ENCODE measurements at regions not wholly inside any gene's neighbourhood (a gene's known extent, or its start where the extent isn't known, plus 50 kb on each side); places are given as distances from the start of the nearest gene placed in this dataset.

- DNase-seq (ENCODE audit: low spot score) = no peak
Measured at GRCh38 chr5:62719061-62719720, 140.6 kb downstream of the LRRC70 start.

GRCh38 chr5:62718324-62718723, 139.7 kb downstream of the LRRC70 start:
- no peak for DNase-seq (ENCODE audit: low spot score)

DNA sequence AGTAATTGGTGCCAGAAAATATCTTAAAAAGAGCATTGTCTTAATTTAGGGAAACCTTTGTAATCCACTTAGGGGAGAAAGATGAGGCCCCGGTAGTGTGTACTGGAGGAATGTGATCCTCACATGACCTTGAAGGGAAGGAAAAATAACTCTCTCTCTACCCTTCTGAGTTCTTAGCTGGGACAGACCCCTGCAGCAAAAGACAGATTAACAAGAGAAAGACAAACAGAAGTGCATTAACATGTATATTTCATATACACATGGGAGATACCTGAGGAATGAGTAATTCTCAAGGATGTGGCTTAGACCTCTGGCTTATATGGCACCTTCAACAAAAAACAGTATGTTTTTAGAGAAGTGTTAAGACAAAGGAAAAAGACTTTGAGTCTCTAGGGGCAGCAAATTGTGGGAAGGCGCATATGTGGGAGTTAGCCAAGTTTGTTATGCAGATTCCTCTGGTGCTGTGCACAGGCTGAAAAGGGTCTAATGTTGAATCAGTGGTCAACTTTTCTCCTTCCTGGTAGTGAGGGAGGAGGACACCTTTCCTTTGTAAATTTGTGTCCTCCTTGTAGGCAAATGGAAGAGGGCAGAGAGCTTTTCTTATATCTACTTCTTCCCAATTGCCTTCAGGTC, 138.8 kb downstream of the LRRC70 start:
- no peak for DNase-seq (ENCODE audit: low spot score)

GRCh38 chr5:62714296-62714695, 135.7 kb downstream of the LRRC70 start:
- no peak for DNase-seq (ENCODE audit: low spot score)

- no peak for DNase-seq (ENCODE audit: low spot score)
Measured at GRCh38 chr5:62708481-62709325, 130.1 kb downstream of the LRRC70 start.

- no peak for DNase-seq (ENCODE audit: low spot score)
Measured at GRCh38 chr5:62707563-62707962, 128.9 kb downstream of the LRRC70 start.

DNA sequence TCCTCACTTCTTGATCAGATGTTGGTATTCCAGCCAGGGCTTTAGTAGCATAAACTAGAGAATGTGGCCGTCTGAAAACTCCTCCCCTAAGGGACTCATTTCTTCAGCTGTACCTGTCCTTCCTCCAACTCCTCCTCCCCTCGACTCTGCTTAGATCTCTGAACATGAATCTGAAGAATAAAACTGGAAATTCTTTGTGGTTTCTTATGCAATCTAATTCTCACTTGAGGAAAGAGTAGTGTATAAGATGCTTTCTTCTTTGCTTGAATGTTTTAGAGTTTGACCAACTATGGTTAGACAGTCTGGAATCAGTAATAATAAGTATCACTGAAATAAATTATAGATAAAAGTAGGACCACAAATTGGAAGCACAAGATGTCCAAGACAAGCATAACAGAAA, 128.5 kb downstream of the LRRC70 start:
- no peak for DNase-seq (ENCODE audit: low spot score)

- no peak for DNase-seq (ENCODE audit: low spot score)
Measured at GRCh38 chr5:62705022-62705421, 126.4 kb downstream of the LRRC70 start.

GRCh38 chr5:62702126-62702525, 123.5 kb downstream of the LRRC70 start:
- DNase-seq (ENCODE audit: low spot score) = no peak

DNA sequence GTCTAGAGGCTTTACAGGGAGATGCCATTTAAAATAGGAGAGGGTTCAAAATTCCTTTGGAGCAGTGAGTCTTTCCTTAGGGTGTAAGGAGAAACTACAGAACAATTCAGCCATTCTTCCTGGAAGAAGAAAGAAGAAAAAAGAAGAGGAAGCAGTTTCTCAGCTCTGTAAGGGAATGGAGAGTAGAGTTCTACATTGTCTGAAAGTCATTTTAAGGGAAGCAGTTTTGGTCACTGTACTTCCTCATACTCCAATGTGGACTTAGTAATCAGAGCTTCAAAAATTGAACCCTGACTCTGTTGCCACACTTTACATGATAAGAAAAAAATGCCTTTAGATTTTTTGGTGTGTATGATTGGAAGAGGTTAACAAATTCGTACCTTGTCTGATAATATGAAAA, 122.4 kb downstream of the LRRC70 start:
- DNase-seq (ENCODE audit: low spot score) = no peak

DNA sequence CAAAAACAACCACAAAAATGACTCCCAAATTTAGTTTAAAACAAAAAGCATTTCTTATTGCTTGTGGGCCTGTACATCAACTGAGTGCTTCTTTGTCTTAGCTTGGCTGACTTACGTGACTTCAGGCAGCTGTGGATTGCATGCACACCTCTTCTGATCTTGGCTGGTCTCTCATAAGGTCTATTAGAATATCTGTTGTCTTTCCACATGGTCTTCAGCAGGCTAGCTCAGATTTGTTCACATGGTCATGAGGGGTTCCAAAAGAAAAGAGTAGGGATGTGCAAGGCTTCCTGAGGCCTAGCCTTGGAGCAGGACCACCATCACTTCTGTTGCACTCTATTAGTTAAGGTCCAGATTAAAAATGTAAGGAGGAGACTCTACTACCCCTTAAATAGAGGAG, 120.1 kb downstream of the LRRC70 start:
- DNase-seq (ENCODE audit: low spot score) = no peak

DNA sequence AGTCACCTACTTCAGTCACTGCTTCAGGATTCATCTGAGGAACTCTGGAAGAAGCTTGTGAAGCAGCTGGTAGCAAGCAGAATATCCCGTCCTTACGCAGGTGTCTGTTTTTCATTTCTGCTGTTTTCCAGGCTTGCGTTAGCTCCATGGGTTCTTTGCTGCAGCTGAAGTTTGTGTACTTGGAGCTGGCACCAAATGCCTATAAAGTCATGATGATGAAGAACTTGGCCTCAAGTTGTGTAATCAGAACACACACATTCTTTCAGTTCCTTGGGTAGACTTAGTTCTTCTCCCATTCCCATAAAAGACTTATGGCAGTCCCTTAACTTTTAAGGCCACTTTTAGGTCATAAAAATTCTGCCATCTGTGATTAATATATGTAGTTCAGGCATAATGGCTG, 116.7 kb downstream of the LRRC70 start:
- DNase-seq (ENCODE audit: low spot score) = no peak

GRCh38 chr5:62692946-62693713, 114.5 kb downstream of the LRRC70 start:
- no peak for DNase-seq (ENCODE audit: low spot score)

- no peak for DNase-seq (ENCODE audit: low spot score)
Measured at GRCh38 chr5:62691946-62692345, 113.3 kb downstream of the LRRC70 start.

DNA sequence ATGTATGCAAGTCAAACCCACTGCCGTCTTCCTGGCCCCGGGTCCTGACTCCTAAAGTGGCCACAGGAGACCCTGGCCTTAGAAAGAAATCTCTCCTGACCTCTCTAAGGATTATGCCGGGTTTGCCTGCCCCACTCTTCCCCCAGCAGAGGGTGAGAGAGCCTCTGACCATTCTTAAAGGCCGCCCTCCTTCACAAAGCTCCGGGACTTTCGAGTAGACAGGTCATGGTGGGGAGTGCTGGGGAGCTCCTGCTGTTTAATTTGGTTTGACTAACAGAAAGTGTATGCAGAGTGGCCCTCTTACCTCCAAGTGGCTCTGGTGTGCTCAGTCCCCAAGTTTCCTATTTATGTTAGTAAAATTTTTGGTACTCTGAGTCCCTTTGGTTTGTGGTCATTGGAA, 111.8 kb downstream of the LRRC70 start:
- DNase-seq (ENCODE audit: low spot score) = no peak

- DNase-seq (ENCODE audit: low spot score) = peak; percentile 5
Measured at GRCh38 chr5:62689599-62690368, 111.2 kb downstream of the LRRC70 start.

DNA sequence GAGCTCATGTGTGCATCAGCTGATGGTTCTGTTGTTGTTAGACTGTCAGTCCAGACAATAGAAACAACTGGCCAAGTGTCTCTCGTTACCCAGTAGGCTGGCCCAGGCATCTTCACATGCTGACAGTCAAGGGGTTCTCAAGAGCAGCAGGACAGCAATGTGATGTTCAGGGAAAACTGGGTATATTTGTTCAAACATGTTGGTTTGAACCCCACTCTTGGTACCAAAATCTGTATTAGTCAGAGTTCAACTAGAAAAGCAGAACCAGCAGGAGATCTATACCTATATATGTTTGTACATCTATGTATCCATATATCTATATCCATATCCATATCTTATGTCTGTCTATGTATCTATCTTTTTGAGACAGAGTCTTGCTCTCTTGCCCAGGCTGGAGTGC, 108.1 kb downstream of the LRRC70 start:
- no peak for DNase-seq (ENCODE audit: low spot score)

- DNase-seq (ENCODE audit: low spot score) = no peak
Measured at GRCh38 chr5:62685221-62685620, 106.6 kb downstream of the LRRC70 start.

DNA sequence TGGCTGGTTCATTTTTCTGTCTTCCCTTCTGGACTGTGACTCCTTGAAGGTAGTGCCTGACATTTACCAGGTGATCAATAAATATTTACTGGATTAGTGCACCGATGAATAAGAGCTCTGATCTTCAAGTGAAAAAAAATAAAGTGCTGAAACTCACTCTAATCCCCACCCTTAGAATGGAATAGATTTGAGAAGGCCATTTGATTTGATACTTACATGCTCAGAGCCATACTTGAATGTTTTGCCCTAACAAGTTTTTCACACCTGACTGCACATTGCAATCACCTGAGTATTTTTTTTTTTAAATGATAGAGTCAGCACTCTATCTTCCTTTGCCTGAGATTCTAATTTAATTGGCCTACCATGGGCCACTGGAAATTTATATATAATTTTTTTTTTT, 105.7 kb downstream of the LRRC70 start:
- DNase-seq (ENCODE audit: low spot score) = no peak

GRCh38 chr5:62682059-62682458, 103.4 kb downstream of the LRRC70 start:
- DNase-seq (ENCODE audit: low spot score) = no peak

Measured in umbilical cord (tissue), 1 donor.